Femur (tissue), 1 donor: ENCODE measurements at regions not wholly inside any gene's neighbourhood (a gene's known extent, or its start where the extent isn't known, plus 50 kb on each side); places are given as distances from the start of the nearest gene placed in this dataset.
"Not testable (repeated sequence)": the region's sequence is repeated elsewhere in the genome, so short reads cannot be mapped to it uniquely, and the experiment has no call there.

Source experiments
- DNase-seq: peaks from one replicate; pipeline ENCODE4 v3.0.0-alpha.2; 2017

- no peak for DNase-seq
Measured at GRCh38 chr3:178304758-178305467, 231.3 kb upstream of the KCNMB2 start.

DNA sequence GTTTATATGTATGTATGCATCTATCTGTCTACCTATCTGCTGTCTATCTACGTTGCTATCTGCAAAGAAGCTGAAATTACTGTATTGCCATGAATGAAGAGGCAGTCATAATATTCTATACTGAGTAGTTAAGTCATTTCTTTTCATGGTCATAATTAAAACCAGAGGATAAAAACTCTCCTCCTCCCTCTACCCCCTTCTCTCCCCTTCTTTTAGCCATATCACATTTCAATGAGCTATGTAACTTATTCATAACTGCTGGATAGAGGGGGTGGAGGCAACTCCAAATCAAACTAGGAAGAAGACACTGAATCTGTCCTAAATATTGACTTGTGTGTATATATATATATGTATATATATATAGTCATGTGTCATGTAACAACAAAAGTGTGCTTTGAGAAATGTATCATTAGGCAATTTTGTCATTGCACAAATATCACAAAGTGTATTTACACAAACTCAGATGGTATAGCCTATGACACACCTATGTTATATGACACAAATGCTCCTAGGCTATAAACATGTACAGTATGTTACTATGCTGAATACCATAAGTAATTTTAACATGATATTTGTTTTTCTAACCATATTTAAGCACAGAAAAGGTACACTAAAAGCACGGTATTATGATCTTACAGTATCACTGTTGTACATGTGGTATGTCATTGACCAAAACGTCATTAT lies 229.7 kb upstream of the KCNMB2 start:
- DNase-seq: no peak

DNA sequence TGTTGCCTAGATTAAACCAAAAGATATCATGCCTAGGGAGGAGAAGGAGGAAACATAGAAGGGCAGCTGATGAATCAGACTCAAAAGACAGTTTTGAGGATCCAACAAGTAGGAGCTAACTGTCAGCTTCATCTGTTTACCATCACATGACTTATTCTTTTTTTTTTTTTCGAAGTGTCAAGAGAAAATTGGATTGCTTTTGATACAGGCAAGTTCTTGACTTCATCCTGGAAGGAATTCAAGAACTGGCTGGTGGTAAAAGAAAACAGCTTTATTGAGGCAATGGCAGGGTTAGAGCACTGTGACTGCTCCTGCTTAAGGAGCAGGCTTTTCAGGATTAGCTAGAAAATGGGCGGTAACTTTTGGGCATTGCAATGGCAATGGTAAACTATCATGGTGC lies 227.5 kb upstream of the KCNMB2 start:
- DNase-seq: no peak

GRCh38 chr3:178310949-178311348 lies 225.3 kb upstream of the KCNMB2 start:
- no peak for DNase-seq

- no peak for DNase-seq
Measured at GRCh38 chr3:178313716-178314115, 222.5 kb upstream of the KCNMB2 start.

DNA sequence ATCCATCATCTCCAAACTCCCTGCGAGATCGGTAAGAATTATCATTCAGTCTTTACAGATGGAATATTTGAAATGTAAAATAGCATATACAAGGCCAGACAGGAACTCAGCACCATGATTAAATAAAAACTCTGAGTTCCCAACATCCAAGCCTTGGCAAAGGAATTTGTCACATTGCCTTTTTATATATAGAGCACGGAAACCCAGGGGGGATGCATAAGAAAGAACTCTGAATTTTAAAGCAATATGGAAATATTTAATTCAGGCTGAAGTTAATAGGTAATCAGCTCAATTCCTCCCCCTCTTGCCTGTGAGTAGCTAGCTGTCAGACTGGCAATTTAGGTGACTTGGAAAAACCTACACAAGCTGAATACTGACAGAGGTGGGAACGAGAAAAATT lies 217.9 kb upstream of the KCNMB2 start:
- DNase-seq: no peak

DNA sequence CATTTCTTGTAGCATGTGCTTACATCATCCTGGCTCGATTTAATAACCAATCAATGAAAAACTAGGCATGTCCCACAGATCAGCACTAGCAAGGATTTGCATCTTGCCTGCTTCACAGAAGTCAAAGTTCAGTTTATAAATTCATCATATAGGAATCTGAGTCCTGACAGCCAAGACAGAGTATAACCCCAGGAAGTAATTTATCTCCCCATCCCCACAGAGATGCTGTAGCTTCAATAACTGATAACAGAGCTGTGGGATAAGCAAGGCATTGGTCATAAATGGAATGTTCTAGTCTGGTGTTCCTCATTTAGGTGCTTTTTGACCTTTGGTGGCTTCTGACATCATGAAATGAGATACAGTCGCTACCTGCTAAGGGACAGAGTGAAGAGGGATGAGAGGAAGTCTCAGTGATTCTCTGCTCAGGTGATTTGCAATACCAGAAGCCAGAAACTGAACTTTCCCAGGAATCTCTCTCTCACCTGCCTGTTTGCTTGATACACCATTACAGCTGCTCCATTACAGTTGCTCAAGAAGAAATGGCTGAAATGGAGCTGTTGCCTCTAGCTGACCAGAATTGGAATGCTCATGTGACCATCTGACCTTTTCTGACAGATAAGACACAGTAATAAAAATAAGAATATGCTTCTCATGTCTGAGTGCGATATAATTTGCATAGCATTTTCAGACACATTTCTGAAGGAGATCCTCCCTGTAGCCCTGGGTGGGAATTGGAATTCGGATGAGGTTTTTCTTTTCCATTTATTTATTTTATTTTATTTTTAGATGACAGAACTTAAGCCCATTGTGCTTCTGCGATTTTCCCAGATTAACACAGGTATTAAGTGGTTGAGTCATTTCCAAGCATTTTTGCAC lies 217.1 kb upstream of the KCNMB2 start:
- no peak for DNase-seq

- peak; percentile 64 for DNase-seq
Measured at GRCh38 chr3:178320456-178321351, 215.5 kb upstream of the KCNMB2 start.

- no peak for DNase-seq
Measured at GRCh38 chr3:178324356-178324755, 211.9 kb upstream of the KCNMB2 start.

GRCh38 chr3:178325330-178325729 lies 210.9 kb upstream of the KCNMB2 start:
- no peak for DNase-seq

DNA sequence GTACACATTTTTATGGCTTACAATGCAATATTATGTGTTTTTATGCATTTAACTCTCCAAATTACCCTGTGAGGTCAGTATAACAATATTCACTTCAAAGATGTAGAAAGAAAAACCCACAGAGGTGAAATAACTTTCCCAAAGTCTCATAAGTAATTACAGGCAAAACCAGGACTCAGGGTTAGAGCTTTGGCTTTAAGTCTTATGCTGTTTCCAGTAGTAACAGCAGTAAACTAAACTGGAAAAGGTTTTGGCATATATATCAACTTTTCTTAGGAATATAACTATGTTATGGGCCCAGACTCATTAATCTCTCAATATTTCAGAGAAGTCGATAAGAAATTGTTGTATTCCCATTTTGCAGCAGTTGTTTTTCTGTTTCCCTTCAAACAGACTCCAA lies 206.3 kb upstream of the KCNMB2 start:
- no peak for DNase-seq

DNA sequence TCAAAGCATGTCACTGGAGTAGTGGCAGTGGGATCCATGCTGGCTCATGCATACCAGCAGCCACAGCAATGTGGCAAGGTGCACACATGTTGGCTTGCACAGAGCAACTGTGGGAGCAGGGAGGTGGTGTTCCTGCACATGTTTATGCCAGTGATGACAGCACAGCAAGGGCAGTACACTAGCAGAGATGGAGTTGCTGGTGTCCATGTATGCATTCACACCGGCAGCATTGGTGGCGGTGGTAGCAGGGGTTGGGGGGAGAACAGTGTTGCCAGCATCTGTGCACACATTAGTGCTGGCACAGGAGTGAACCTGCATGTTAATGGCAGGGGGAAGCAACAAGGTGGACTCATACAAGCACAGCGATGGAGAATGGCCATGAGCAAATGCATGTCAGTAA lies 202.0 kb upstream of the KCNMB2 start:
- no peak for DNase-seq

DNA sequence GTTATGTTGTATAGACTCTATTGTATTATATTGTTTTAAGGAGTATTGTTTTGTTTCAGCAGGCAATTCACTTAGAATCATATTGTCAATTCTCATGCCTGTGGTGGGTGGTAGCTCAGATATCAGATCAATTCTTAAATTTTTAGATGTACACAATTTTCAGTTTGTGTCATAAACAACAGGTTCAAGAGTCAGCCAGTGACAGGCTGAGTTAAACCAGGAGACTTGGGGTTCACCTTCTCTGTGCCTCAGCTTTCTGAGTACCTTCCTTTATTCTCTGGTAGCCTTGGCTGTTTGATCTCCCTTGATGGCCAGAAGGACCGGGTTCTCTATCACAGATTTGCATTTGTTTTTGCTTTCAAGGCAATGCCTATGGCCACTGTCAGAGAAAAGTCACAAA lies 199.9 kb upstream of the KCNMB2 start:
- DNase-seq: no peak

DNA sequence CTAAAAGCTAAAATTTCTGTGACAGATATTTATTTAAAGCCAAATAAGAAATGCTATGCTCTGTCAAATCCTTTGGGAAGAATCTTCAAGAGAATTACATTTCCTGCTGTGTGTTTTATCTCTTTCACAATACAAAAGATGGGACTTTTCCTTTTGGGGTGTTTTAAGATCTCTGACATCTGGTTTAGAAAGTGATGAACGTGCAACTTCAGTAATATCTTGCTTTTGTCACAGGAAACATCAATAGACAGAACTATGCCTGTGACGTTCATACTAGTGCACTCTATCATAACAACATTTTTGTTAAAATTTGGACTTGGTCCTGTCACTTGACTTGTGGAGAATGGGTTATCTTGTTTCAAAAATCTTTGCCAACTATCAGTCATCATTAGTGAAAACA lies 195.7 kb upstream of the KCNMB2 start:
- no peak for DNase-seq

- no peak for DNase-seq
Measured at GRCh38 chr3:178341636-178342035, 194.6 kb upstream of the KCNMB2 start.

GRCh38 chr3:178342111-178342510 lies 194.1 kb upstream of the KCNMB2 start:
- DNase-seq: no peak

- no peak for DNase-seq
Measured at GRCh38 chr3:178343433-178344038, 192.7 kb upstream of the KCNMB2 start.

DNA sequence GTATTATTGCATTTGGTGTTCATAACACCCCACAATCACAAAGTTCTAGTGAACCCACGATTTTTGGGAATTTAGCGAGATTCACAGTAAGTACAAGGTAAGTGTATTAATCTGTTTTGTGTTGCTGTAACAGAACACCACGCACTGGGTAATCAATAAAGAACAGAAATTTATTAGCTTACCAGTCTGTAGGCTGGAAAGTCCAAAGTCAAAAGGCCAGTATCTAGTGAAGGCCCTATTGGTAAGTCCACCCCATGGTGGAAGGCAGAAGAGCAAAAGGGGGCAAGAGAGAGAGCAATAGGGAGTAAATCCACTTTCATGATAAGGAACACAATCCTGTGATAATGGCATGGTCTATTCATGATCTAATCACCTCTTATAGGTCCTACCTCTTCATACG lies 190.3 kb upstream of the KCNMB2 start:
- no peak for DNase-seq

DNA sequence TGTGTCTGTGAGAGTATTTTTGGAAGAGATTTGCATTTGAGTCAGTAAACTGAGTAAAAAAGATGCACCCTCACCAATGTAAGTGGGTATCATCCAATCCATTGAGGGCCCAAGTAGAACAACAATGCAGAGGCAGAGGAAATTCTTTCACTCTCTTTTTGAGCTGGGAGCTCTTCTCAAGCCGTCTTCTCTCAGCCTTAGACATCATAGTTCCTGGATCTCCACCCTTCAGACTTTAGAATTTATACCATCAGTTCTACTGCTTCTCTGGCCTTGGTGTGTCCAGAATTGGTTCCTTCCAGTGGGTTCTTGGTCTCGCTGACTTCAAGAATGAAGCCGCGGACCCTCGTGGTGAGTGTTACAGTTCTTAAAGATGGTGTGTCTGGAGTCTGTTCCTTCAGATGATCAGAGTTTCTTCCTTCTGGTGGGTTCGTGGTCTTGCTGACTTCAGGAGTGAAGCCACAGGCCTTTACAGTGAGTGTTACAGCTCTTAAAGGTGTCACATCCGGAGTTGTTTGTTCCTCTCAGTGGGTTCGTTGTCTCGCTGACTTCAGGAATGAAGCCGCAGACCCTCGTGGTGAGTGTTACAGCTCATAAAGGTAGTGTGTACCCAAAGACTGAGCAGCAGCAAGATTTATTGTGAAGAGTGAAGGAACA lies 187.5 kb upstream of the KCNMB2 start:
- not testable (repeated sequence) for DNase-seq

DNA sequence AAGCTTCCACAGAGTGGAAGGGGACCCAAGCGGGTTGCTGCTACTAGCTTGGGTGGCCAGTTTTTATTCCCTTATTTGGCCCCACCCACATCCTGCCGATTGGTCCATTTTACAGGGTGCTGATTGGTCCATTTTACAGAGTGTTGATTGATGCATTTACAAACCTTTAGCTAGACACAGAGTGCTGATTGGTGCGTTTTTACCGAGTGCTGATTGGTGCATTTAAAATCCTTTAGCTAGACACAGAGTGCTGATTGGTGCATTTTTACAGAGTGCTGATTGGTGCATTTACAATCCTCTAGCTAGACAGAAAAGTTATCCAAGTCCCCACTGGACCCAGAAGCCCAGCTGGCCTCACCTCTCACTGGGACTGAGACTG lies 187.0 kb upstream of the KCNMB2 start:
- not testable (repeated sequence) for DNase-seq

GRCh38 chr3:178350763-178351162 lies 185.5 kb upstream of the KCNMB2 start:
- no peak for DNase-seq
